Right lobe of liver (tissue), 6 donors: ENCODE measurements at regions not wholly inside any gene's neighbourhood (a gene's known extent, or its start where the extent isn't known, plus 50 kb on each side); places are given as distances from the start of the nearest gene placed in this dataset.
A peak's percentile ranks its signal among the peaks of the same experiment; 100 is the strongest.

Experiments
- ATAC-seq, 4 donors: fragments of 200-7000 bp; cut with Tn5 transposase; one replicate each; pipeline ENCODE4 v1.9.1; 2020; ENCODE audit warnings: mild to moderate bottlenecking in 4 of 4, moderate library complexity in 4 of 4
- DNase-seq, 3 donors: peaks; one replicate each; pipeline ENCODE4 v3.0.0-alpha.2; 2020
- H3K27ac ChIP-seq, 3 donors: fragments of 200-600 bp; one replicate each; pipeline ENCODE4 v1.8.0; 2022
- H3K27me3 ChIP-seq, 2 donors: fragments of 200-600 bp; one replicate each; pipeline ENCODE4 v1.8.0; 2022
- H3K36me3 ChIP-seq, 4 donors: fragments of 200-600 bp; sonication (generic) in 1 of 4; one replicate each; pipeline versions ENCODE4 v1.5.1 to v1.8.0; 2017 to 2022; ENCODE audit warnings: control low read depth in 1 of 4
- H3K4me1 ChIP-seq, 4 donors: fragments of 200-600 bp; sonication (generic) in 1 of 4; one replicate each; pipeline versions ENCODE4 v1.5.1 to v1.8.0; 2017 to 2022; ENCODE audit warnings: control low read depth in 1 of 4
- H3K4me3 ChIP-seq, 3 donors: fragments of 200-600 bp; one replicate each; pipeline ENCODE4 v1.8.0; 2022
- H3K9me3 ChIP-seq, 4 donors: fragments of 200-600 bp; sonication (generic) in 1 of 4; one replicate each; pipeline versions ENCODE4 v1.5.1 to v1.8.0; 2017 to 2022; ENCODE audit warnings: control low read depth in 1 of 4
- POLR2A ChIP-seq: fragments of 450-650 bp; IDR thresholded peaks from one replicate; pipeline ENCODE4 v1.6.1; 2017; ENCODE audit warnings: antibody characterized with exemption, mild to moderate bottlenecking
- WGBS: methylation state at CpG from one replicate; pipeline ENCODE4 v1.1.6; 2018; ENCODE audit warnings: low coverage, low lambda C conversion rate; ENCODE audit not compliant: insufficient coverage; ENCODE audit errors: missing lambda C conversion rate; 5-methylcytosine and 5-hydroxymethylcytosine counted together
- intact Hi-C, 2 donors: fragments of 100-400 bp; cut with DNase I; formaldehyde crosslinking; loops; one replicate each; pipeline versions ENCODE4 v1.11.2 to v1.14.1; 2022
- TF ChIP-seq, protein P1 (sequence below), 4 donors: fragments of 200-600 bp in 3 of 4; fragments of 450-650 bp in 1 of 4; IDR thresholded peaks; one replicate each; pipeline versions ENCODE4 v1.5.1 to v1.8.0; 2016 to 2022; ENCODE audit warnings: antibody characterized with exemption in 4 of 4, mild to moderate bottlenecking in 2 of 4
- donor health status: DM: no; HTN: yes; CAD: no.
- donor health status: DM: no; HTN: no; CAD: no.
- donor health status: DM: no; HTN: no; CAD: no.
- donor health status: DM: no; HTN: yes; CAD: no.
- donor health status: DM: no; HTN: yes; CAD: no.

DNA sequence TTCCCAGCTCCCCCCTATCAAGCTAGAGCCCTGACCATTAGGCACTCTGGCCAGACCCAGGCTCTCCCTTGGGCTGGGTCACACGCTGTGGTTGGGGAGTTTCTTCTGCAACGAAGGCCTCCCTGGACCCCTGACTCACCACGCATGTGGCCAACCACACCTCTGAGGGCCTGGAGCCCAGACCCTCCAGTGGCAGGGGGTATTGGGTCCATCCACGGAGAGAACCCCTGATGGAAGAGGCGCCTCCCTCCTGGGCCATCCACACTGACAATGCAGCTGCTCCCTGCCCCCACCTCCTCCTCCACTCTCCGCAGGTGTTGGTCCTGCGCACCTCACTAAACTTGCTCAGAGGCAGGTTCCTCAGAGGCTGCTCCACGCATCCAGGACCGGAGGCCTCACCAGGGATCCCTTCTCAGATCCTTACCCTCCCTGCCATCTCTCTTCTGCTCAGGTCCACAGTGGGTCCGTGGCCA, 125.4 kb downstream of the RNASET2 start:
- TF ChIP-seq, protein P1, sequence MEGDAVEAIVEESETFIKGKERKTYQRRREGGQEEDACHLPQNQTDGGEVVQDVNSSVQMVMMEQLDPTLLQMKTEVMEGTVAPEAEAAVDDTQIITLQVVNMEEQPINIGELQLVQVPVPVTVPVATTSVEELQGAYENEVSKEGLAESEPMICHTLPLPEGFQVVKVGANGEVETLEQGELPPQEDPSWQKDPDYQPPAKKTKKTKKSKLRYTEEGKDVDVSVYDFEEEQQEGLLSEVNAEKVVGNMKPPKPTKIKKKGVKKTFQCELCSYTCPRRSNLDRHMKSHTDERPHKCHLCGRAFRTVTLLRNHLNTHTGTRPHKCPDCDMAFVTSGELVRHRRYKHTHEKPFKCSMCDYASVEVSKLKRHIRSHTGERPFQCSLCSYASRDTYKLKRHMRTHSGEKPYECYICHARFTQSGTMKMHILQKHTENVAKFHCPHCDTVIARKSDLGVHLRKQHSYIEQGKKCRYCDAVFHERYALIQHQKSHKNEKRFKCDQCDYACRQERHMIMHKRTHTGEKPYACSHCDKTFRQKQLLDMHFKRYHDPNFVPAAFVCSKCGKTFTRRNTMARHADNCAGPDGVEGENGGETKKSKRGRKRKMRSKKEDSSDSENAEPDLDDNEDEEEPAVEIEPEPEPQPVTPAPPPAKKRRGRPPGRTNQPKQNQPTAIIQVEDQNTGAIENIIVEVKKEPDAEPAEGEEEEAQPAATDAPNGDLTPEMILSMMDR (IDR thresholded peaks at IDR 0.05) = no peak
- no peak for TF ChIP-seq POLR2A
- Histone ChIP-seq H3K4me3 (no peak overlapping the region), H3K27me3 (no peaks in the 10 kb centered on the region), H3K9me3 (no peaks in the 10 kb centered on the region), H3K27ac (no peak overlapping the region), H3K4me1 (no peaks in the 10 kb centered on the region), H3K36me3 (no peaks in the 10 kb centered on the region)
- intact Hi-C loops = no loop called here
- 75% methylated on average over 7 of the region's 10 CpGs for WGBS
- no peak for ATAC-seq
- DNase-seq = no peak

DNA sequence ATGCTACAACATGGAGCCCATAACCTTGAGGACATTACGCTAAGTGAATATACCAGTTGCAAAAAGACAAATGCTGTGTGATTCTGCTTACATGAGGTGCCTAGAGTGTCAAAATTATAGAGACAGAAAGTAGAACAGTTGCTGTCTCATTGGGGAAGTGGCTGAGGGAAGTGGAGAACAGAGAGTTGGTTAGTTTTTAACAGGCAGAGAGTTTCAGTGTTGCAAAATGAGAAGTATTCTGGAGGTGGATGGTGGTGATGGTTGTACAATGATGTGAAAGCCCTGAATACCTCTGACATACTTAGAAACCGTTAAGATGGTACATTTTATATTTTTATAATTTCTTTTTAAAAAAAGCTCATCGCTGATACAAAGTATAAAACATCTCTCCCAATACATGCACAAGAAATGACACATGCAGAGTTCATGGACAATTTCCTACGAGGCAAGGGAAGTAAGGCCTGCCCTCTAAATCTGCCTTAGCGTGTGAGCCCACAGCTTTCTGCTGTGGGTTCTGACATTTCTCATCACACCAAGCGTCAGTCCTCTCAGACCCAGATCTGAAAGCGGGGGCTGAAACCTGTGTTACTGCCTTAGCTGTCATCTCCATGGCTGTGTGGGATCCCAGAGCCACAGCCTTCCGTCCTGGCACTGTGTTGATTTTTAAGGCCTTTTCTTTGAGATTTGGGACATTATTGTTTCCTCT, 126.0 kb downstream of the RNASET2 start:
- no peak for DNase-seq
- Histone ChIP-seq H3K4me1 (no peaks in the 10 kb centered on the region), H3K36me3 (no peaks in the 10 kb centered on the region), H3K27ac (no peak overlapping the region), H3K27me3 (no peaks in the 10 kb centered on the region), H3K9me3 (no peaks in the 10 kb centered on the region), H3K4me3 (no peak overlapping the region)
- 42% methylated on average over 7 of the region's 8 CpGs for WGBS
- peak in 2 of 4 donors; percentile 15 to 28 for ATAC-seq
- intact Hi-C loops = no loop called here
- TF ChIP-seq POLR2A = no peak
- TF ChIP-seq, protein P1 (IDR thresholded peaks at IDR 0.05) = no peak

DNA sequence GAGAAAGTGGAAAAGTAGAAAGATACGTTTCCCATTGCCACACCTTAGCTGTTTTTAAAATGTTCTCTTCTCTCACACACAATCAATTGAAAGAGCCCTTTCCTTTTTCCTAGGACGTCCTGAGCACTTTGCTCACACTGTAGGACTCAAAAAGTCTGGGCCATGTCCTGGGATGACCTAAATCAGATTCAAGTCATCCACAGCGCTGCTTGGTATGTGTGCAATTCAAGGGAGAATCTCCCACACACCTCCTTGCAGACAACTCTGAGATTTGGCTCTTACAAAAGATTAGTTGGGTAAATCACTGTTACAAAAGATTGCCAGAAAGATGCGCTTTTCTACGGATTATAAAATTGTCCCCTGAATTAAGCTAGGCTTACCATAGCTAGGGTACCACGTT, 130.1 kb downstream of the RNASET2 start:
- Histone ChIP-seq H3K4me1 (no peaks in the 10 kb centered on the region), H3K27me3 (no peaks in the 10 kb centered on the region), H3K27ac (no peak overlapping the region), H3K36me3 (no peaks in the 10 kb centered on the region), H3K9me3 (no peaks in the 10 kb centered on the region), H3K4me3 (no peak overlapping the region)
- ATAC-seq (no peak), DNase-seq (no peak)
- WGBS = 62% methylated on average over 6 of the region's 6 CpGs
- intact Hi-C loops = no loop called here
- TF ChIP-seq, protein P1 (IDR thresholded peaks at IDR 0.05) = no peak
- TF ChIP-seq POLR2A = no peak

DNA sequence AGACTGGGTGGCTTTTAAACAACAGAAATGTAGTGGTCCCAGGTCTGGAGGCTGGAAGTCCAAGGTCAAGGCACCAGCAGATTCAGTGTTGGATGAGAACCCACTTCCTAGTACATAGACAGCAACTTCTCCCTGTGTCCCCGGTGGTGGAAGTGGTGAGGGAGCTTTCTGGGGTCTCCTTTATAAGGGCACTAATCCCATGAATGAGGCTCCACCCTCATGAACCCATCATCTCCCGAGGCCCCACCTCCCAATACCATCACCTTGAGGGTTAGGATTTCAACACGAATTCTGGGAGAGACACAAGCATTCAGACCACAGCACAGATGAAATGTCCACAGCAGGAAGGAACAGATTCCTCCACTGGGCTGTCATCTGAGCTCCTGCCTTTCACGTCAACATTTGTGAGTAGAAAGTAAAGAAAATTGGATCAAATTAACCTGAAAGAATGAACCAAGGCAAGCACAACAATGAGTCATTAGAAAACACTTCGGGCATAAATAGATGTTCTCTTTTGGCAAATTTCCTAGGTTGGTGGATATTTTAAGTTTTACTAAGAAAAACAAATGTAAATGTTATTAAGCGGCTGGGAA, 130.7 kb downstream of the RNASET2 start:
- Histone ChIP-seq H3K27ac (no peak overlapping the region), H3K36me3 (no peaks in the 10 kb centered on the region), H3K4me3 (no peak overlapping the region), H3K9me3 (no peaks in the 10 kb centered on the region), H3K27me3 (no peaks in the 10 kb centered on the region), H3K4me1 (no peaks in the 10 kb centered on the region)
- intact Hi-C loops = no loop called here
- 53% methylated on average over 4 of the region's 6 CpGs for WGBS
- DNase-seq (no peak), ATAC-seq (no peak)
- TF ChIP-seq, protein P1 (IDR thresholded peaks at IDR 0.05) = no peak
- TF ChIP-seq POLR2A = no peak
